ENCODE measurements at regions not wholly inside any gene's neighbourhood (a gene's known extent, or its start where the extent isn't known, plus 50 kb on each side); places are given as distances from the start of the nearest gene placed in this dataset.

GRCh38 chr6:144485531-144485930 is 200.4 kb downstream of the UTRN start:
- TF ChIP-seq, protein P1, sequence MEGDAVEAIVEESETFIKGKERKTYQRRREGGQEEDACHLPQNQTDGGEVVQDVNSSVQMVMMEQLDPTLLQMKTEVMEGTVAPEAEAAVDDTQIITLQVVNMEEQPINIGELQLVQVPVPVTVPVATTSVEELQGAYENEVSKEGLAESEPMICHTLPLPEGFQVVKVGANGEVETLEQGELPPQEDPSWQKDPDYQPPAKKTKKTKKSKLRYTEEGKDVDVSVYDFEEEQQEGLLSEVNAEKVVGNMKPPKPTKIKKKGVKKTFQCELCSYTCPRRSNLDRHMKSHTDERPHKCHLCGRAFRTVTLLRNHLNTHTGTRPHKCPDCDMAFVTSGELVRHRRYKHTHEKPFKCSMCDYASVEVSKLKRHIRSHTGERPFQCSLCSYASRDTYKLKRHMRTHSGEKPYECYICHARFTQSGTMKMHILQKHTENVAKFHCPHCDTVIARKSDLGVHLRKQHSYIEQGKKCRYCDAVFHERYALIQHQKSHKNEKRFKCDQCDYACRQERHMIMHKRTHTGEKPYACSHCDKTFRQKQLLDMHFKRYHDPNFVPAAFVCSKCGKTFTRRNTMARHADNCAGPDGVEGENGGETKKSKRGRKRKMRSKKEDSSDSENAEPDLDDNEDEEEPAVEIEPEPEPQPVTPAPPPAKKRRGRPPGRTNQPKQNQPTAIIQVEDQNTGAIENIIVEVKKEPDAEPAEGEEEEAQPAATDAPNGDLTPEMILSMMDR (conservative IDR thresholded peaks at IDR 0.05; ENCODE audit: low read depth in 2 of 2): no peak
- TF ChIP-seq JUNB (IDR thresholded peaks at IDR 0.05; ENCODE audit: unreplicated experiment): no peak

All from GM23338 (cell line).